ENCODE measurements at regions not wholly inside any gene's neighbourhood (a gene's known extent, or its start where the extent isn't known, plus 50 kb on each side); places are given as distances from the start of the nearest gene placed in this dataset.

- no peak overlapping the region for H3K4me3 ChIP-seq (ENCODE audit: low read depth in 1 of 2, low read length in 2 of 2)
- no peaks in the 10 kb centered on the region for H3K36me3 ChIP-seq (ENCODE audit: control insufficient read depth in 2 of 2, insufficient read depth in 2 of 2, low read length in 1 of 2)
- no peak overlapping the region for H3K27ac ChIP-seq (ENCODE audit: low read depth in 2 of 2, low read length in 1 of 2)
- WGBS, 2 donors = 70 to 73% methylated on average over 15 of the region's 15 CpGs
- H3K9me3 ChIP-seq (ENCODE audit: control insufficient read depth in 2 of 2, insufficient read depth in 1 of 2, low read depth in 1 of 2, low read length in 1 of 2) = no peaks in the 10 kb centered on the region
- no peaks in the 10 kb centered on the region for H3K27me3 ChIP-seq (ENCODE audit: control insufficient read depth in 1 of 2, insufficient read depth in 2 of 2, low read length in 2 of 2)
- no peaks in the 10 kb centered on the region for H3K4me1 ChIP-seq (ENCODE audit: control insufficient read depth in 2 of 2, insufficient read depth in 2 of 2, low read length in 1 of 2)
These were observed 113.0 kb upstream of the TLR3 start for GRCh38 chr4:185955826-185956543.

- 83 to 86% methylated on average over 4 of the region's 4 CpGs for WGBS, 2 donors
- Histone ChIP-seq H3K9me3 (ENCODE audit: control insufficient read depth in 2 of 2, insufficient read depth in 1 of 2, low read depth in 1 of 2, low read length in 1 of 2) (no peaks in the 10 kb centered on the region), H3K4me3 (ENCODE audit: low read depth in 1 of 2, low read length in 2 of 2) (no peak overlapping the region), H3K4me1 (ENCODE audit: control insufficient read depth in 2 of 2, insufficient read depth in 2 of 2, low read length in 1 of 2) (no peaks in the 10 kb centered on the region), H3K27ac (ENCODE audit: low read depth in 2 of 2, low read length in 1 of 2) (no peak overlapping the region), H3K27me3 (ENCODE audit: control insufficient read depth in 1 of 2, insufficient read depth in 2 of 2, low read length in 2 of 2) (no peaks in the 10 kb centered on the region), H3K36me3 (ENCODE audit: control insufficient read depth in 2 of 2, insufficient read depth in 2 of 2, low read length in 1 of 2) (no peaks in the 10 kb centered on the region)
These were observed 112.4 kb upstream of the TLR3 start for GRCh38 chr4:185956544-185956940.

GRCh38 chr4:185958094-185958747, 110.7 kb upstream of the TLR3 start:
- Histone ChIP-seq H3K4me3 (ENCODE audit: low read depth in 1 of 2, low read length in 2 of 2) (no peak overlapping the region), H3K4me1 (ENCODE audit: control insufficient read depth in 2 of 2, insufficient read depth in 2 of 2, low read length in 1 of 2) (no peaks in the 10 kb centered on the region), H3K27me3 (ENCODE audit: control insufficient read depth in 1 of 2, insufficient read depth in 2 of 2, low read length in 2 of 2) (no peaks in the 10 kb centered on the region), H3K27ac (ENCODE audit: low read depth in 2 of 2, low read length in 1 of 2) (no peak overlapping the region), H3K36me3 (ENCODE audit: control insufficient read depth in 2 of 2, insufficient read depth in 2 of 2, low read length in 1 of 2) (no peaks in the 10 kb centered on the region), H3K9me3 (ENCODE audit: control insufficient read depth in 2 of 2, insufficient read depth in 1 of 2, low read depth in 1 of 2, low read length in 1 of 2) (no peaks in the 10 kb centered on the region)
- 90 to 97% methylated on average over 3 of the region's 3 CpGs for WGBS, 2 donors

- Histone ChIP-seq H3K27me3 (ENCODE audit: control insufficient read depth in 1 of 2, insufficient read depth in 2 of 2, low read length in 2 of 2) (no peaks in the 10 kb centered on the region), H3K4me3 (ENCODE audit: low read depth in 1 of 2, low read length in 2 of 2) (no peak overlapping the region), H3K4me1 (ENCODE audit: control insufficient read depth in 2 of 2, insufficient read depth in 2 of 2, low read length in 1 of 2) (no peaks in the 10 kb centered on the region), H3K27ac (ENCODE audit: low read depth in 2 of 2, low read length in 1 of 2) (no peak overlapping the region), H3K36me3 (ENCODE audit: control insufficient read depth in 2 of 2, insufficient read depth in 2 of 2, low read length in 1 of 2) (no peaks in the 10 kb centered on the region), H3K9me3 (ENCODE audit: control insufficient read depth in 2 of 2, insufficient read depth in 1 of 2, low read depth in 1 of 2, low read length in 1 of 2) (no peaks in the 10 kb centered on the region)
- WGBS, 2 donors = 67 to 68% methylated on average over 15 of the region's 15 CpGs
These were observed 103.3 kb upstream of the TLR3 start for GRCh38 chr4:185965426-185966384.

GRCh38 chr4:185966549-185966948, 102.4 kb upstream of the TLR3 start:
- Histone ChIP-seq H3K27me3 (ENCODE audit: control insufficient read depth in 1 of 2, insufficient read depth in 2 of 2, low read length in 2 of 2) (no peaks in the 10 kb centered on the region), H3K4me1 (ENCODE audit: control insufficient read depth in 2 of 2, insufficient read depth in 2 of 2, low read length in 1 of 2) (no peaks in the 10 kb centered on the region), H3K27ac (ENCODE audit: low read depth in 2 of 2, low read length in 1 of 2) (no peak overlapping the region), H3K9me3 (ENCODE audit: control insufficient read depth in 2 of 2, insufficient read depth in 1 of 2, low read depth in 1 of 2, low read length in 1 of 2) (no peaks in the 10 kb centered on the region), H3K4me3 (ENCODE audit: low read depth in 1 of 2, low read length in 2 of 2) (no peak overlapping the region), H3K36me3 (ENCODE audit: control insufficient read depth in 2 of 2, insufficient read depth in 2 of 2, low read length in 1 of 2) (no peaks in the 10 kb centered on the region)
- 85 to 87% methylated on average over 7 to 8 of the region's 8 CpGs for WGBS, 2 donors

- Histone ChIP-seq H3K9me3 (ENCODE audit: control insufficient read depth in 2 of 2, insufficient read depth in 1 of 2, low read depth in 1 of 2, low read length in 1 of 2) (no peaks in the 10 kb centered on the region), H3K4me1 (ENCODE audit: control insufficient read depth in 2 of 2, insufficient read depth in 2 of 2, low read length in 1 of 2) (no peaks in the 10 kb centered on the region), H3K4me3 (ENCODE audit: low read depth in 1 of 2, low read length in 2 of 2) (no peak overlapping the region), H3K27ac (ENCODE audit: low read depth in 2 of 2, low read length in 1 of 2) (no peak overlapping the region), H3K36me3 (ENCODE audit: control insufficient read depth in 2 of 2, insufficient read depth in 2 of 2, low read length in 1 of 2) (no peaks in the 10 kb centered on the region), H3K27me3 (ENCODE audit: control insufficient read depth in 1 of 2, insufficient read depth in 2 of 2, low read length in 2 of 2) (no peaks in the 10 kb centered on the region)
- 80 to 81% methylated on average over 4 of the region's 4 CpGs for WGBS, 2 donors
These were observed 101.8 kb upstream of the TLR3 start for GRCh38 chr4:185966997-185967775.

GRCh38 chr4:185969657-185970056, 99.3 kb upstream of the TLR3 start:
- Histone ChIP-seq H3K4me1 (ENCODE audit: control insufficient read depth in 2 of 2, insufficient read depth in 2 of 2, low read length in 1 of 2) (peaks cover 0 to 2% of the 10 kb centered on the region in 2 donors), H3K36me3 (ENCODE audit: control insufficient read depth in 2 of 2, insufficient read depth in 2 of 2, low read length in 1 of 2) (no peaks in the 10 kb centered on the region), H3K27me3 (ENCODE audit: control insufficient read depth in 1 of 2, insufficient read depth in 2 of 2, low read length in 2 of 2) (no peaks in the 10 kb centered on the region), H3K4me3 (ENCODE audit: low read depth in 1 of 2, low read length in 2 of 2) (no peak overlapping the region), H3K27ac (ENCODE audit: low read depth in 2 of 2, low read length in 1 of 2) (no peak overlapping the region), H3K9me3 (ENCODE audit: control insufficient read depth in 2 of 2, insufficient read depth in 1 of 2, low read depth in 1 of 2, low read length in 1 of 2) (no peaks in the 10 kb centered on the region)
- 90 to 94% methylated on average over 1 of the region's 1 CpG for WGBS, 2 donors

GRCh38 chr4:185987961-185988627, 80.9 kb upstream of the TLR3 start:
- Histone ChIP-seq H3K4me1 (ENCODE audit: control insufficient read depth in 2 of 2, insufficient read depth in 2 of 2, low read length in 1 of 2) (no peaks in the 10 kb centered on the region), H3K27me3 (ENCODE audit: control insufficient read depth in 1 of 2, insufficient read depth in 2 of 2, low read length in 2 of 2) (no peaks in the 10 kb centered on the region), H3K9me3 (ENCODE audit: control insufficient read depth in 2 of 2, insufficient read depth in 1 of 2, low read depth in 1 of 2, low read length in 1 of 2) (no peaks in the 10 kb centered on the region), H3K27ac (ENCODE audit: low read depth in 2 of 2, low read length in 1 of 2) (no peak overlapping the region), H3K4me3 (ENCODE audit: low read depth in 1 of 2, low read length in 2 of 2) (no peak overlapping the region), H3K36me3 (ENCODE audit: control insufficient read depth in 2 of 2, insufficient read depth in 2 of 2, low read length in 1 of 2) (no peaks in the 10 kb centered on the region)
- 82 to 92% methylated on average over 6 of the region's 6 CpGs for WGBS, 2 donors

Data from esophagus (tissue), 2 donors.